ENCODE measurements at regions not wholly inside any gene's neighbourhood (a gene's known extent, or its start where the extent isn't known, plus 50 kb on each side); places are given as distances from the start of the nearest gene placed in this dataset.

DNA sequence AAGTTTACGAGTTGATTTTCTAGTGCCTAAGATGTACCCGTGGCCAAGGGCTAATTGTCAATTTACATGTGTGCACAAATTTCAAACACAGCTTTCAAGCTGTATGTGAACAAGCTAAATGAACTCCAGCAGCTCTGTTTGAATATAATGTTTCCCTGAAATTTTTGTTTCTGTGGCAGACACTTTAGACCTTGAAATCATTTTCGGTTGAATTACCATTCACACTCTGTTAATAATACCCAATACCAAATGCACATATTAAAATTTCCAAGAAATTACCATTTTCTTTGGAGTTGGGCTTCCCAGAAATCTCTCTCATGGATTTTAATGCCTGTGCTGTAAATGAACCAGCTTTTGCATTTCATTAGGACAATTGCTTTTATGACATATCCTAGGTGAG, 506.1 kb upstream of the ID4 start:
- Histone ChIP-seq H3K23me2 (ENCODE audit: low read depth, low read length) (no peaks in the 10 kb centered on the region; the same call in 1 of the 2 replicates), H2AFZ (ENCODE audit: low read length) (no peak overlapping the region), H3K18ac (ENCODE audit: extremely low read depth, low read length) (no peak overlapping the region), H3K56ac (replicated peaks; ENCODE audit: insufficient read length, low read depth, low read length) (no peak overlapping the region), H4K5ac (ENCODE audit: insufficient read length, low read depth, low read length) (no peak overlapping the region), H3K4ac (replicated peaks; ENCODE audit: insufficient read length, low read depth, low read length) (no peak overlapping the region), H3K4me1 (replicated peaks in 1 of 4; ENCODE audit: control insufficient read depth in 3 of 4, insufficient read depth in 4 of 4, low read length in 3 of 4) (peaks cover 2 to 9% (median 3%) of the 10 kb centered on the region in 4 experiments; a peak in 4 of 7 replicates), H3K79me1 (ENCODE audit: low read depth, low read length) (no peaks in the 10 kb centered on the region), H4K20me1 (replicated peaks in 1 of 2; ENCODE audit: control insufficient read depth in 1 of 2, insufficient read depth in 2 of 2, low read length in 2 of 2) (no peaks in the 10 kb centered on the region), H3K27me3 (replicated peaks in 1 of 4; ENCODE audit: control insufficient read depth in 3 of 4, extremely low read depth in 1 of 4, insufficient read depth in 3 of 4, low read length in 3 of 4) (no peaks in the 10 kb centered on the region), H2AK5ac (ENCODE audit: low read depth, low read length) (no peak overlapping the region), H2BK12ac (ENCODE audit: low read depth, low read length) (no peak overlapping the region), H3K4me2 (ENCODE audit: insufficient read depth in 1 of 2, low read depth in 2 of 2, low read length in 2 of 2) (no peak overlapping the region), H4K8ac (ENCODE audit: extremely low read depth, insufficient read depth, low read length) (no peak overlapping the region), H3K79me2 (ENCODE audit: control insufficient read depth in 1 of 2, insufficient read depth in 2 of 2, low read length in 2 of 2) (no peaks in the 10 kb centered on the region), H2BK120ac (replicated peaks; ENCODE audit: low read depth, low read length) (no peak overlapping the region), H3K27ac (ENCODE audit: low read depth, low read length) (no peak overlapping the region), H3K14ac (ENCODE audit: insufficient read length) (no peak overlapping the region), H3K9ac (replicated peaks in 1 of 4; ENCODE audit: extremely low read depth in 1 of 4, low read depth in 3 of 4, low read length in 3 of 4) (no peak overlapping the region), H4K91ac (replicated peaks; ENCODE audit: insufficient read length, low read length) (no peak overlapping the region), H2BK15ac (ENCODE audit: low read length) (no peak overlapping the region), H2BK20ac (ENCODE audit: low read length) (no peak overlapping the region), H3K9me3 (ENCODE audit: insufficient read depth in 2 of 2, low read depth in 1 of 2, low read length in 1 of 2) (no peaks in the 10 kb centered on the region), H3K36me3 (ENCODE audit: control insufficient read depth in 2 of 4, insufficient read depth in 4 of 4, low read length in 3 of 4) (no peaks in the 10 kb centered on the region), H2BK5ac (ENCODE audit: low read depth, low read length) (no peak overlapping the region), H3K23ac (ENCODE audit: insufficient read length) (no peak overlapping the region), H3K4me3 (ENCODE audit: extremely low read depth in 1 of 4, insufficient read depth in 2 of 4, low read depth in 3 of 4, low read length in 4 of 4) (no peak overlapping the region)
- 85% methylated on average over 3 of the region's 3 CpGs; no CpG with 5 or more reads in 1 of the 2 experiments for WGBS, 2 experiments (ENCODE audit: extremely low coverage in 1 of 2, insufficient coverage in 1 of 2, insufficient read length in 1 of 2, insufficient replicate concordance in 2 of 2, low coverage in 1 of 2, low lambda C conversion rate in 2 of 2, missing lambda C conversion rate in 1 of 2)
- TF ChIP-seq JUN (IDR thresholded peaks at IDR 0.05; ENCODE audit: low read depth, low read length) (no peak), NRF1 (IDR thresholded peaks at IDR 0.05; ENCODE audit: low read depth, low read length) (no peak), CHD1 (IDR thresholded peaks at IDR 0.05; ENCODE audit: low read depth, low read length) (no peak), RFX5 (IDR thresholded peaks at IDR 0.05; ENCODE audit: borderline replicate concordance, low read depth, low read length) (no peak)
- TF ChIP-seq, protein P1, sequence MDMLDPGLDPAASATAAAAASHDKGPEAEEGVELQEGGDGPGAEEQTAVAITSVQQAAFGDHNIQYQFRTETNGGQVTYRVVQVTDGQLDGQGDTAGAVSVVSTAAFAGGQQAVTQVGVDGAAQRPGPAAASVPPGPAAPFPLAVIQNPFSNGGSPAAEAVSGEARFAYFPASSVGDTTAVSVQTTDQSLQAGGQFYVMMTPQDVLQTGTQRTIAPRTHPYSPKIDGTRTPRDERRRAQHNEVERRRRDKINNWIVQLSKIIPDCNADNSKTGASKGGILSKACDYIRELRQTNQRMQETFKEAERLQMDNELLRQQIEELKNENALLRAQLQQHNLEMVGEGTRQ (IDR thresholded peaks at IDR 0.05; ENCODE audit: low read length): no peak
- POLR2A ChIA-PET (ENCODE audit: partially characterized antibody): no interaction called here
- DNase-seq (ENCODE audit: low read depth in 1 of 2, low spot score in 2 of 2): no peak
- FAIRE-seq: no peak
- CTCF ChIA-PET (ENCODE audit: partially characterized antibody): interaction anchor here (0.6 to 1.3 kb wide), 2 partner anchors 13 to 306 kb away, joined by 3 read pairs; no protein-coding TSS in a partner anchor

Measured in H1 (cell line).